ENCODE measurements at regions not wholly inside any gene's neighbourhood (a gene's known extent, or its start where the extent isn't known, plus 50 kb on each side); places are given as distances from the start of the nearest gene placed in this dataset.
A peak's percentile ranks its signal among the peaks of the same experiment; 100 is the strongest.

GRCh38 chr7:112573302-112574039, 92.7 kb downstream of the LSMEM1 start (continued):
- TF ChIP-seq ZBTB40 (IDR thresholded peaks at IDR 0.05) (no peak), ZBTB40 (CRISPR knock-in tag; IDR thresholded peaks at IDR 0.05) (no peak), HSF4 (CRISPR knock-in tag; IDR thresholded peaks at IDR 0.05; ENCODE audit: borderline replicate concordance) (no peak), ZNF217 (CRISPR knock-in tag; IDR thresholded peaks at IDR 0.05) (no peak), ESRRB (CRISPR knock-in tag; IDR thresholded peaks at IDR 0.05; ENCODE audit: borderline replicate concordance) (no peak), ZBED1 (IDR thresholded peaks at IDR 0.05) (no peak), ZNF445 (CRISPR knock-in tag; IDR thresholded peaks at IDR 0.05; ENCODE audit: low read depth) (no peak), ZNF431 (CRISPR knock-in tag; IDR thresholded peaks at IDR 0.05) (peak; percentile 42; the same call in 1 of the 2 replicates), FOXP4 (CRISPR knock-in tag; IDR thresholded peaks at IDR 0.05; ENCODE audit: borderline replicate concordance) (no peak)
- TF ChIP-seq, protein P1, sequence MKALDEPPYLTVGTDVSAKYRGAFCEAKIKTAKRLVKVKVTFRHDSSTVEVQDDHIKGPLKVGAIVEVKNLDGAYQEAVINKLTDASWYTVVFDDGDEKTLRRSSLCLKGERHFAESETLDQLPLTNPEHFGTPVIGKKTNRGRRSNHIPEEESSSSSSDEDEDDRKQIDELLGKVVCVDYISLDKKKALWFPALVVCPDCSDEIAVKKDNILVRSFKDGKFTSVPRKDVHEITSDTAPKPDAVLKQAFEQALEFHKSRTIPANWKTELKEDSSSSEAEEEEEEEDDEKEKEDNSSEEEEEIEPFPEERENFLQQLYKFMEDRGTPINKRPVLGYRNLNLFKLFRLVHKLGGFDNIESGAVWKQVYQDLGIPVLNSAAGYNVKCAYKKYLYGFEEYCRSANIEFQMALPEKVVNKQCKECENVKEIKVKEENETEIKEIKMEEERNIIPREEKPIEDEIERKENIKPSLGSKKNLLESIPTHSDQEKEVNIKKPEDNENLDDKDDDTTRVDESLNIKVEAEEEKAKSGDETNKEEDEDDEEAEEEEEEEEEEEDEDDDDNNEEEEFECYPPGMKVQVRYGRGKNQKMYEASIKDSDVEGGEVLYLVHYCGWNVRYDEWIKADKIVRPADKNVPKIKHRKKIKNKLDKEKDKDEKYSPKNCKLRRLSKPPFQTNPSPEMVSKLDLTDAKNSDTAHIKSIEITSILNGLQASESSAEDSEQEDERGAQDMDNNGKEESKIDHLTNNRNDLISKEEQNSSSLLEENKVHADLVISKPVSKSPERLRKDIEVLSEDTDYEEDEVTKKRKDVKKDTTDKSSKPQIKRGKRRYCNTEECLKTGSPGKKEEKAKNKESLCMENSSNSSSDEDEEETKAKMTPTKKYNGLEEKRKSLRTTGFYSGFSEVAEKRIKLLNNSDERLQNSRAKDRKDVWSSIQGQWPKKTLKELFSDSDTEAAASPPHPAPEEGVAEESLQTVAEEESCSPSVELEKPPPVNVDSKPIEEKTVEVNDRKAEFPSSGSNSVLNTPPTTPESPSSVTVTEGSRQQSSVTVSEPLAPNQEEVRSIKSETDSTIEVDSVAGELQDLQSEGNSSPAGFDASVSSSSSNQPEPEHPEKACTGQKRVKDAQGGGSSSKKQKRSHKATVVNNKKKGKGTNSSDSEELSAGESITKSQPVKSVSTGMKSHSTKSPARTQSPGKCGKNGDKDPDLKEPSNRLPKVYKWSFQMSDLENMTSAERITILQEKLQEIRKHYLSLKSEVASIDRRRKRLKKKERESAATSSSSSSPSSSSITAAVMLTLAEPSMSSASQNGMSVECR (CRISPR knock-in tag; IDR thresholded peaks at IDR 0.05): no peak
- TF ChIP-seq, protein P2, sequence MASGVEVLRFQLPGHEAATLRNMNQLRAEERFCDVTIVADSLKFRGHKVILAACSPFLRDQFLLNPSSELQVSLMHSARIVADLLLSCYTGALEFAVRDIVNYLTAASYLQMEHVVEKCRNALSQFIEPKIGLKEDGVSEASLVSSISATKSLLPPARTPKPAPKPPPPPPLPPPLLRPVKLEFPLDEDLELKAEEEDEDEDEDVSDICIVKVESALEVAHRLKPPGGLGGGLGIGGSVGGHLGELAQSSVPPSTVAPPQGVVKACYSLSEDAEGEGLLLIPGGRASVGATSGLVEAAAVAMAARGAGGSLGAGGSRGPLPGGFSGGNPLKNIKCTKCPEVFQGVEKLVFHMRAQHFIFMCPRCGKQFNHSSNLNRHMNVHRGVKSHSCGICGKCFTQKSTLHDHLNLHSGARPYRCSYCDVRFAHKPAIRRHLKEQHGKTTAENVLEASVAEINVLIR (CRISPR knock-in tag; IDR thresholded peaks at IDR 0.05): peak; percentile 85
